GM23338 (cell line): ENCODE measurements at regions not wholly inside any gene's neighbourhood (a gene's known extent, or its start where the extent isn't known, plus 50 kb on each side); places are given as distances from the start of the nearest gene placed in this dataset.

Experiments used
- CREB1 ChIP-seq: fragments of 250-450 bp; sonication (Bioruptor Pico); IDR thresholded peaks from 2 replicates; pipeline ENCODE4 v1.5.0; 2020; ENCODE audit warnings: low read depth, mild to moderate bottlenecking, moderate library complexity
- ETS1 ChIP-seq: IDR thresholded peaks from 2 replicates; pipeline ENCODE4 v1.6.1; 2016; ENCODE audit warnings: antibody characterized with exemption
- EZH2phosphoT487 ChIP-seq: fragments of 200-600 bp; sonication (generic); IDR thresholded peaks from one replicate; pipeline ENCODE4 v1.8.1; 2018; ENCODE audit warnings: antibody characterized with exemption; ENCODE audit not compliant: unreplicated experiment
- JUNB ChIP-seq: IDR thresholded peaks from one replicate; pipeline ENCODE4 v1.6.1; 2016; ENCODE audit warnings: antibody characterized with exemption; ENCODE audit not compliant: unreplicated experiment
- POLR2AphosphoS5 ChIP-seq: IDR thresholded peaks from 2 replicates; pipeline ENCODE4 v1.6.1; 2016; ENCODE audit warnings: antibody characterized with exemption, low read depth
- REST ChIP-seq: IDR thresholded peaks from one replicate; pipeline ENCODE4 v1.6.1; 2018; ENCODE audit warnings: antibody characterized with exemption; ENCODE audit not compliant: unreplicated experiment
- STAT1 ChIP-seq: IDR thresholded peaks from one replicate; pipeline ENCODE4 v1.6.1; 2016; ENCODE audit warnings: antibody characterized with exemption; ENCODE audit not compliant: unreplicated experiment
- ZNF114 ChIP-seq: fragments of 250-450 bp; sonication (Bioruptor Pico); IDR thresholded peaks from 2 replicates; pipeline ENCODE4 v1.5.0; 2020; ENCODE audit warnings: mild to moderate bottlenecking, moderate library complexity
- ZNF462 ChIP-seq: fragments of 250-450 bp; sonication (Bioruptor Pico); IDR thresholded peaks from 2 replicates; pipeline ENCODE4 v1.5.0; 2020; ENCODE audit warnings: mild to moderate bottlenecking, moderate library complexity

- TF ChIP-seq ZNF462 (CRISPR knock-in tag) = no peak
- TF ChIP-seq CREB1 = no peak
- TF ChIP-seq EZH2phosphoT487 = no peak
- no peak for TF ChIP-seq REST
- TF ChIP-seq ETS1 = no peak
- TF ChIP-seq STAT1 = no peak
- TF ChIP-seq POLR2AphosphoS5 = no peak
- TF ChIP-seq ZNF114 (CRISPR knock-in tag) = no peak
- no peak for TF ChIP-seq JUNB
These were observed 278.1 kb upstream of the FAR2 start (continued) for GRCh38 chr12:28870839-28871440.
